Karpas-422 (cell line): ENCODE measurements at regions not wholly inside any gene's neighbourhood (a gene's known extent, or its start where the extent isn't known, plus 50 kb on each side); places are given as distances from the start of the nearest gene placed in this dataset.

Source experiments
- DNase-seq: peaks from one replicate; pipeline ENCODE4 v3.0.0-alpha.2; 2015
- H2AFZ ChIP-seq: fragments of 200-600 bp; sonication (generic); 2 replicates; pipeline ENCODE4 v1.6.1; 2014; ENCODE audit warnings: antibody characterized with exemption, low read length, mixed read lengths
- H3K27ac ChIP-seq: fragments of 200-600 bp; sonication (generic); 2 replicates; pipeline ENCODE4 v1.5.1; 2014; ENCODE audit warnings: mild to moderate bottlenecking, low read length, moderate library complexity
- H3K27me3 ChIP-seq: fragments of 200-600 bp; sonication (generic); 2 replicates; pipeline ENCODE4 v1.6.1; 2014; ENCODE audit warnings: low read length, mixed read lengths
- H3K36me3 ChIP-seq: fragments of 200-600 bp; sonication (generic); 2 replicates; pipeline ENCODE4 v1.6.1; 2014; ENCODE audit warnings: low read length, mixed read lengths; ENCODE audit not compliant: insufficient read depth
- H3K4me1 ChIP-seq: fragments of 200-600 bp; sonication (generic); 2 replicates; pipeline ENCODE4 v1.6.1; 2014; ENCODE audit warnings: mild to moderate bottlenecking, low read length, mixed read lengths
- H3K4me2 ChIP-seq: fragments of 200-600 bp; sonication (generic); 2 replicates; pipeline ENCODE4 v1.6.1; 2014; ENCODE audit warnings: low read length, low read depth, mild to moderate bottlenecking; ENCODE audit not compliant: poor library complexity, severe bottlenecking
- H3K4me3 ChIP-seq: fragments of 200-600 bp; sonication (generic); 2 replicates; pipeline ENCODE4 v1.5.1; 2014; ENCODE audit warnings: mild to moderate bottlenecking, antibody characterized with exemption, low read length, mixed read lengths
- H3K79me2 ChIP-seq: fragments of 200-600 bp; sonication (generic); 2 replicates; pipeline ENCODE4 v1.6.1; 2014; ENCODE audit warnings: mild to moderate bottlenecking, low read length, mixed read lengths
- H3K9ac ChIP-seq: fragments of 200-600 bp; sonication (generic); 2 replicates; pipeline ENCODE4 v1.6.0; 2014; ENCODE audit warnings: low read length
- H3K9me2 ChIP-seq: fragments of 200-600 bp; sonication (generic), shearing (Covaris generic); replicated peaks from 2 replicates; pipeline ENCODE4 v1.6.0; 2014; ENCODE audit warnings: mild to moderate bottlenecking, low read length, moderate library complexity; ENCODE audit not compliant: insufficient read depth
- H3K9me3 ChIP-seq: fragments of 300-700, 200-600 bp; sonication (generic); 2 replicates; pipeline ENCODE4 v1.6.1; 2014; ENCODE audit warnings: low read length, mixed read lengths
- H4K20me1 ChIP-seq: fragments of 200-600 bp; sonication (generic); 2 replicates; pipeline ENCODE4 v1.6.1; 2014; ENCODE audit warnings: mild to moderate bottlenecking, antibody characterized with exemption, low read length, low read depth; ENCODE audit not compliant: insufficient read depth

GRCh38 chr2:60366135-60366712 is 187.2 kb downstream of the BCL11A start:
- DNase-seq = no peak
- H4K20me1 ChIP-seq = no peaks in the 10 kb centered on the region
- H3K27ac ChIP-seq = peak overlapping the region; percentile 20
- H3K9me2 ChIP-seq = no peaks in the 10 kb centered on the region
- no peak overlapping the region for H3K9ac ChIP-seq
- H3K9me3 ChIP-seq = no peaks in the 10 kb centered on the region
- H3K36me3 ChIP-seq = no peaks in the 10 kb centered on the region
- H3K79me2 ChIP-seq = no peaks in the 10 kb centered on the region
- peak overlapping the region; percentile 11 for H3K4me2 ChIP-seq
- H2AFZ ChIP-seq = peak overlapping the region; percentile 26; the same call in 1 of the 2 replicates
- H3K4me1 ChIP-seq = peaks cover 48% of the 10 kb centered on the region
- no peak overlapping the region for H3K4me3 ChIP-seq
- no peaks in the 10 kb centered on the region for H3K27me3 ChIP-seq

- Histone ChIP-seq H3K9ac (no peak overlapping the region), H3K9me3 (no peaks in the 10 kb centered on the region), H4K20me1 (no peaks in the 10 kb centered on the region), H3K4me3 (no peak overlapping the region), H3K9me2 (no peaks in the 10 kb centered on the region), H3K36me3 (no peaks in the 10 kb centered on the region), H2AFZ (peak overlapping the region; percentile 26; the same call in 1 of the 2 replicates), H3K4me1 (peaks cover 42% of the 10 kb centered on the region), H3K27ac (no peak overlapping the region), H3K27me3 (no peaks in the 10 kb centered on the region), H3K79me2 (no peaks in the 10 kb centered on the region), H3K4me2 (peak overlapping the region; percentile 11)
- no peak for DNase-seq
Observed at GRCh38 chr2:60365556-60365955, 187.9 kb downstream of the BCL11A start.

- Histone ChIP-seq H3K79me2 (no peaks in the 10 kb centered on the region), H3K9me2 (no peaks in the 10 kb centered on the region), H3K9ac (no peak overlapping the region), H3K4me3 (no peak overlapping the region), H3K27me3 (no peaks in the 10 kb centered on the region), H3K36me3 (no peaks in the 10 kb centered on the region), H4K20me1 (no peaks in the 10 kb centered on the region), H2AFZ (no peak overlapping the region), H3K27ac (no peak overlapping the region), H3K4me1 (peaks cover 31% of the 10 kb centered on the region), H3K4me2 (no peak overlapping the region), H3K9me3 (no peaks in the 10 kb centered on the region)
- DNase-seq = no peak
Observed at GRCh38 chr2:60364491-60364890, 189.0 kb downstream of the BCL11A start.

- H3K27ac ChIP-seq = no peak overlapping the region
- H4K20me1 ChIP-seq = no peaks in the 10 kb centered on the region
- H3K27me3 ChIP-seq = no peaks in the 10 kb centered on the region
- H3K9me3 ChIP-seq = no peaks in the 10 kb centered on the region
- no peaks in the 10 kb centered on the region for H3K9me2 ChIP-seq
- H3K4me1 ChIP-seq = peaks cover 36% of the 10 kb centered on the region
- no peaks in the 10 kb centered on the region for H3K36me3 ChIP-seq
- no peak overlapping the region for H2AFZ ChIP-seq
- DNase-seq = no peak
- H3K4me2 ChIP-seq = no peak overlapping the region
- H3K9ac ChIP-seq = no peak overlapping the region
- H3K79me2 ChIP-seq = no peaks in the 10 kb centered on the region
- H3K4me3 ChIP-seq = no peak overlapping the region
Observed at GRCh38 chr2:60361498-60361897, 192.0 kb downstream of the BCL11A start.

GRCh38 chr2:60359569-60359968 is 193.9 kb downstream of the BCL11A start:
- no peak overlapping the region for H3K27ac ChIP-seq
- H2AFZ ChIP-seq = no peak overlapping the region
- no peaks in the 10 kb centered on the region for H3K36me3 ChIP-seq

GRCh38 chr2:60358476-60358875 is 195.0 kb downstream of the BCL11A start:
- Histone ChIP-seq H2AFZ (peak overlapping the region; percentile 17; the same call in 1 of the 2 replicates), H3K36me3 (no peaks in the 10 kb centered on the region)
- DNase-seq = no peak

More at GRCh38 chr2:60359569-60359968, 193.9 kb downstream of the BCL11A start:
- Histone ChIP-seq H3K9me3 (no peaks in the 10 kb centered on the region), H3K4me1 (peaks cover 45% of the 10 kb centered on the region), H3K27me3 (no peaks in the 10 kb centered on the region), H3K4me2 (no peak overlapping the region), H4K20me1 (no peaks in the 10 kb centered on the region), H3K9me2 (no peaks in the 10 kb centered on the region), H3K79me2 (no peaks in the 10 kb centered on the region), H3K9ac (no peak overlapping the region), H3K4me3 (no peak overlapping the region)
- DNase-seq = no peak

GRCh38 chr2:60357996-60358395 is 195.5 kb downstream of the BCL11A start:
- Histone ChIP-seq H3K4me2 (no peak overlapping the region), H3K4me3 (no peak overlapping the region), H2AFZ (peak overlapping the region; percentile 17; the same call in 1 of the 2 replicates), H3K27ac (no peak overlapping the region), H3K4me1 (peaks cover 61% of the 10 kb centered on the region), H3K9me3 (no peaks in the 10 kb centered on the region), H3K9me2 (no peaks in the 10 kb centered on the region), H3K36me3 (no peaks in the 10 kb centered on the region), H3K79me2 (no peaks in the 10 kb centered on the region), H4K20me1 (no peaks in the 10 kb centered on the region), H3K9ac (no peak overlapping the region), H3K27me3 (no peaks in the 10 kb centered on the region)
- no peak for DNase-seq

More at GRCh38 chr2:60358476-60358875, 195.0 kb downstream of the BCL11A start:
- Histone ChIP-seq H3K9ac (no peak overlapping the region), H3K27ac (no peak overlapping the region), H3K9me3 (no peaks in the 10 kb centered on the region), H4K20me1 (no peaks in the 10 kb centered on the region), H3K9me2 (no peaks in the 10 kb centered on the region), H3K4me1 (peaks cover 56% of the 10 kb centered on the region), H3K27me3 (no peaks in the 10 kb centered on the region), H3K4me3 (no peak overlapping the region), H3K79me2 (no peaks in the 10 kb centered on the region), H3K4me2 (no peak overlapping the region)

- Histone ChIP-seq H3K9me3 (no peaks in the 10 kb centered on the region), H2AFZ (peak overlapping the region; percentile 92), H3K9me2 (no peaks in the 10 kb centered on the region), H3K4me2 (peak overlapping the region; percentile 68), H3K36me3 (no peaks in the 10 kb centered on the region), H3K27ac (peak overlapping the region; percentile 96), H3K79me2 (no peaks in the 10 kb centered on the region), H3K4me1 (peaks cover 72% of the 10 kb centered on the region), H3K4me3 (peak overlapping the region; percentile 18; the same call in 1 of the 2 replicates), H3K9ac (peak overlapping the region; percentile 53), H4K20me1 (no peaks in the 10 kb centered on the region), H3K27me3 (no peaks in the 10 kb centered on the region)
- DNase-seq = peak; percentile 72
Observed at GRCh38 chr2:60356346-60356745, 197.1 kb downstream of the BCL11A start.
